ENCODE measurements at regions not wholly inside any gene's neighbourhood (a gene's known extent, or its start where the extent isn't known, plus 50 kb on each side); places are given as distances from the start of the nearest gene placed in this dataset.

DNA sequence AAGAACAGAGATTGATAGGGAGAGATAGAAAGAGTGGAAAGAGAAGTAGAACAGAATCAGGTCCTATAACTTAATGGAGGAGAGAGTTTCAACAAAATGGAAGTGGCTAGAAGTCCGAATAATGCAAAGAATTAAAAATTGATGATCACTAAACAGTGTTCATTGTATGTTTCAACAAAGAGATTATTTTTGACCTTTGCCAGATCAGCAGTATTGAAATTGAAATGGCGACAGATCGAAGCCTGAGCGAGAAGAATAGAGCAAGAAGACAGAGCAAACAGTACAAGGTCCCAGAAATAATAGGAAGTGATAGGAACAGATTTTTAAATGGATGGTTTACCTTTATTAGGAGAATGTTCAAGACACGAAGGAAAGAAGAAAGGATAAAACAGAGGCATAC is 1012.8 kb upstream of the FBXO33 start (continued):
- TF ChIP-seq, protein P1, sequence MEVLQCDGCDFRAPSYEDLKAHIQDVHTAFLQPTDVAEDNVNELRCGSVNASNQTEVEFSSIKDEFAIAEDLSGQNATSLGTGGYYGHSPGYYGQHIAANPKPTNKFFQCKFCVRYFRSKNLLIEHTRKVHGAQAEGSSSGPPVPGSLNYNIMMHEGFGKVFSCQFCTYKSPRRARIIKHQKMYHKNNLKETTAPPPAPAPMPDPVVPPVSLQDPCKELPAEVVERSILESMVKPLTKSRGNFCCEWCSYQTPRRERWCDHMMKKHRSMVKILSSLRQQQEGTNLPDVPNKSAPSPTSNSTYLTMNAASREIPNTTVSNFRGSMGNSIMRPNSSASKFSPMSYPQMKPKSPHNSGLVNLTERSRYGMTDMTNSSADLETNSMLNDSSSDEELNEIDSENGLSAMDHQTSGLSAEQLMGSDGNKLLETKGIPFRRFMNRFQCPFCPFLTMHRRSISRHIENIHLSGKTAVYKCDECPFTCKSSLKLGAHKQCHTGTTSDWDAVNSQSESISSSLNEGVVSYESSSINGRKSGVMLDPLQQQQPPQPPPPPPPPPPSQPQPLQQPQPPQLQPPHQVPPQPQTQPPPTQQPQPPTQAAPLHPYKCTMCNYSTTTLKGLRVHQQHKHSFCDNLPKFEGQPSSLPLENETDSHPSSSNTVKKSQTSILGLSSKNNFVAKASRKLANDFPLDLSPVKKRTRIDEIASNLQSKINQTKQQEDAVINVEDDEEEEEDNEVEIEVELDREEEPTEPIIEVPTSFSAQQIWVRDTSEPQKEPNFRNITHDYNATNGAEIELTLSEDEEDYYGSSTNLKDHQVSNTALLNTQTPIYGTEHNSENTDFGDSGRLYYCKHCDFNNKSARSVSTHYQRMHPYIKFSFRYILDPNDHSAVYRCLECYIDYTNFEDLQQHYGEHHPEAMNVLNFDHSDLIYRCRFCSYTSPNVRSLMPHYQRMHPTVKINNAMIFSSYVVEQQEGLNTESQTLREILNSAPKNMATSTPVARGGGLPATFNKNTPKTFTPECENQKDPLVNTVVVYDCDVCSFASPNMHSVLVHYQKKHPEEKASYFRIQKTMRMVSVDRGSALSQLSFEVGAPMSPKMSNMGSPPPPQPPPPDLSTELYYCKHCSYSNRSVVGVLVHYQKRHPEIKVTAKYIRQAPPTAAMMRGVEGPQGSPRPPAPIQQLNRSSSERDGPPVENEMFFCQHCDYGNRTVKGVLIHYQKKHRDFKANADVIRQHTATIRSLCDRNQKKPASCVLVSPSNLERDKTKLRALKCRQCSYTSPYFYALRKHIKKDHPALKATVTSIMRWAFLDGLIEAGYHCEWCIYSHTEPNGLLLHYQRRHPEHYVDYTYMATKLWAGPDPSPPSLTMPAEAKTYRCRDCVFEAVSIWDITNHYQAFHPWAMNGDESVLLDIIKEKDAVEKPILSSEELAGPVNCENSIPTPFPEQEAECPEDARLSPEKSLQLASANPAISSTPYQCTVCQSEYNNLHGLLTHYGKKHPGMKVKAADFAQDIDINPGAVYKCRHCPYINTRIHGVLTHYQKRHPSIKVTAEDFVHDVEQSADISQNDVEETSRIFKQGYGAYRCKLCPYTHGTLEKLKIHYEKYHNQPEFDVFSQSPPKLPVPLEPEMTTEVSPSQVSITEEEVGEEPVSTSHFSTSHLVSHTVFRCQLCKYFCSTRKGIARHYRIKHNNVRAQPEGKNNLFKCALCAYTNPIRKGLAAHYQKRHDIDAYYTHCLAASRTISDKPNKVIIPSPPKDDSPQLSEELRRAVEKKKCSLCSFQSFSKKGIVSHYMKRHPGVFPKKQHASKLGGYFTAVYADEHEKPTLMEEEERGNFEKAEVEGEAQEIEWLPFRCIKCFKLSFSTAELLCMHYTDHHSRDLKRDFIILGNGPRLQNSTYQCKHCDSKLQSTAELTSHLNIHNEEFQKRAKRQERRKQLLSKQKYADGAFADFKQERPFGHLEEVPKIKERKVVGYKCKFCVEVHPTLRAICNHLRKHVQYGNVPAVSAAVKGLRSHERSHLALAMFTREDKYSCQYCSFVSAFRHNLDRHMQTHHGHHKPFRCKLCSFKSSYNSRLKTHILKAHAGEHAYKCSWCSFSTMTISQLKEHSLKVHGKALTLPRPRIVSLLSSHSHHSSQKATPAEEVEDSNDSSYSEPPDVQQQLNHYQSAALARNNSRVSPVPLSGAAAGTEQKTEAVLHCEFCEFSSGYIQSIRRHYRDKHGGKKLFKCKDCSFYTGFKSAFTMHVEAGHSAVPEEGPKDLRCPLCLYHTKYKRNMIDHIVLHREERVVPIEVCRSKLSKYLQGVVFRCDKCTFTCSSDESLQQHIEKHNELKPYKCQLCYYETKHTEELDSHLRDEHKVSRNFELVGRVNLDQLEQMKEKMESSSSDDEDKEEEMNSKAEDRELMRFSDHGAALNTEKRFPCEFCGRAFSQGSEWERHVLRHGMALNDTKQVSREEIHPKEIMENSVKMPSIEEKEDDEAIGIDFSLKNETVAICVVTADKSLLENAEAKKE (CRISPR knock-in tag; IDR thresholded peaks at IDR 0.05), result no peak
- TF ChIP-seq NANOG (IDR thresholded peaks at IDR 0.05; ENCODE audit: borderline replicate concordance) (no peak), CREB1 (CRISPR knock-in tag; IDR thresholded peaks at IDR 0.05; ENCODE audit: low read depth) (no peak), JUNB (IDR thresholded peaks at IDR 0.05; ENCODE audit: unreplicated experiment) (no peak), STAT1 (IDR thresholded peaks at IDR 0.05; ENCODE audit: unreplicated experiment) (no peak)
- TF ChIP-seq, protein P2, sequence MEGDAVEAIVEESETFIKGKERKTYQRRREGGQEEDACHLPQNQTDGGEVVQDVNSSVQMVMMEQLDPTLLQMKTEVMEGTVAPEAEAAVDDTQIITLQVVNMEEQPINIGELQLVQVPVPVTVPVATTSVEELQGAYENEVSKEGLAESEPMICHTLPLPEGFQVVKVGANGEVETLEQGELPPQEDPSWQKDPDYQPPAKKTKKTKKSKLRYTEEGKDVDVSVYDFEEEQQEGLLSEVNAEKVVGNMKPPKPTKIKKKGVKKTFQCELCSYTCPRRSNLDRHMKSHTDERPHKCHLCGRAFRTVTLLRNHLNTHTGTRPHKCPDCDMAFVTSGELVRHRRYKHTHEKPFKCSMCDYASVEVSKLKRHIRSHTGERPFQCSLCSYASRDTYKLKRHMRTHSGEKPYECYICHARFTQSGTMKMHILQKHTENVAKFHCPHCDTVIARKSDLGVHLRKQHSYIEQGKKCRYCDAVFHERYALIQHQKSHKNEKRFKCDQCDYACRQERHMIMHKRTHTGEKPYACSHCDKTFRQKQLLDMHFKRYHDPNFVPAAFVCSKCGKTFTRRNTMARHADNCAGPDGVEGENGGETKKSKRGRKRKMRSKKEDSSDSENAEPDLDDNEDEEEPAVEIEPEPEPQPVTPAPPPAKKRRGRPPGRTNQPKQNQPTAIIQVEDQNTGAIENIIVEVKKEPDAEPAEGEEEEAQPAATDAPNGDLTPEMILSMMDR (conservative IDR thresholded peaks at IDR 0.05; ENCODE audit: low read depth in 2 of 2), result no peak
- TF ChIP-seq, protein P3, sequence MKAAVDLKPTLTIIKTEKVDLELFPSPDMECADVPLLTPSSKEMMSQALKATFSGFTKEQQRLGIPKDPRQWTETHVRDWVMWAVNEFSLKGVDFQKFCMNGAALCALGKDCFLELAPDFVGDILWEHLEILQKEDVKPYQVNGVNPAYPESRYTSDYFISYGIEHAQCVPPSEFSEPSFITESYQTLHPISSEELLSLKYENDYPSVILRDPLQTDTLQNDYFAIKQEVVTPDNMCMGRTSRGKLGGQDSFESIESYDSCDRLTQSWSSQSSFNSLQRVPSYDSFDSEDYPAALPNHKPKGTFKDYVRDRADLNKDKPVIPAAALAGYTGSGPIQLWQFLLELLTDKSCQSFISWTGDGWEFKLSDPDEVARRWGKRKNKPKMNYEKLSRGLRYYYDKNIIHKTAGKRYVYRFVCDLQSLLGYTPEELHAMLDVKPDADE (IDR thresholded peaks at IDR 0.05), result no peak

DNA sequence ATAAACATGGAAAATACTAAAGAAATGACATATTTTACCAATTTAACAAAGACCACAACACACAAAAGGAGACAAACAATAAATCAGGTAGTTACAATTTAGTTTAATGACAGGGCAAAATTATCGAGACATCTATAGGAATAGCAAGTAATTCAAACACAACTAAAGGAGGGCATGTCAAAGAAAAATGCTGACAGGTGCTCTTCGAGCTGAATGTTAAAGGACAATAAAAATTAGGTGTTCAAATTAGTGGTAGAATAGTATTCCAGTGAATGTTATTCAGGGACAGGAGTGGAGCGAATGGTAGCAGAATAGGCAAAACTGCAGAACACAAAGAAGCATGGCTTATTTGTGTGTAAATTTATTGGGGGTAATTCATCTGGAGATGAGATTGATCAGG is 1004.3 kb upstream of the FBXO33 start:
- Histone ChIP-seq H2AFZ (no peak overlapping the region), H3K36me3 (ENCODE audit: insufficient read depth) (no peaks in the 10 kb centered on the region), H3K4me3 (no peak overlapping the region), H3K9me2 (ENCODE audit: insufficient read depth) (no peaks in the 10 kb centered on the region), H3K4me2 (no peak overlapping the region), H3K27ac (ENCODE audit: low read depth) (no peak overlapping the region), H3K4me1 (ENCODE audit: insufficient read depth) (no peaks in the 10 kb centered on the region), H3K79me2 (replicated peaks; ENCODE audit: insufficient read depth) (no peaks in the 10 kb centered on the region), H3F3A (replicated peaks; ENCODE audit: low read depth) (no peaks in the 10 kb centered on the region), H4K20me1 (replicated peaks; ENCODE audit: insufficient read depth) (no peaks in the 10 kb centered on the region), H3K27me3 (ENCODE audit: insufficient read depth) (no peaks in the 10 kb centered on the region)
- DNase-seq (ENCODE audit: low spot score) (no peak), ATAC-seq (no peak)
- Mint-ChIP-seq H3K9me3 (no peaks in the 10 kb centered on the region), H3K36me3 (ENCODE audit: low read depth) (no peaks in the 10 kb centered on the region), H3K4me3 (no peak overlapping the region), H3K27me3 (ENCODE audit: insufficient read depth, low read depth, poor library complexity) (no peaks in the 10 kb centered on the region), H3K4me1 (no peaks in the 10 kb centered on the region), H3K27ac (no peak overlapping the region)
- TF ChIP-seq POLR2AphosphoS5 (IDR thresholded peaks at IDR 0.05; ENCODE audit: low read depth) (no peak), CREB1 (CRISPR knock-in tag; IDR thresholded peaks at IDR 0.05; ENCODE audit: low read depth) (no peak), STAT1 (IDR thresholded peaks at IDR 0.05; ENCODE audit: unreplicated experiment) (no peak), ZNF331 (CRISPR knock-in tag; IDR thresholded peaks at IDR 0.05; ENCODE audit: low read depth) (no peak), EZH2 (IDR thresholded peaks at IDR 0.05; ENCODE audit: low read depth, unreplicated experiment) (no peak), NANOG (IDR thresholded peaks at IDR 0.05; ENCODE audit: borderline replicate concordance) (no peak), EZH2phosphoT487 (IDR thresholded peaks at IDR 0.05; ENCODE audit: unreplicated experiment) (no peak)
- TF ChIP-seq, protein P4, sequence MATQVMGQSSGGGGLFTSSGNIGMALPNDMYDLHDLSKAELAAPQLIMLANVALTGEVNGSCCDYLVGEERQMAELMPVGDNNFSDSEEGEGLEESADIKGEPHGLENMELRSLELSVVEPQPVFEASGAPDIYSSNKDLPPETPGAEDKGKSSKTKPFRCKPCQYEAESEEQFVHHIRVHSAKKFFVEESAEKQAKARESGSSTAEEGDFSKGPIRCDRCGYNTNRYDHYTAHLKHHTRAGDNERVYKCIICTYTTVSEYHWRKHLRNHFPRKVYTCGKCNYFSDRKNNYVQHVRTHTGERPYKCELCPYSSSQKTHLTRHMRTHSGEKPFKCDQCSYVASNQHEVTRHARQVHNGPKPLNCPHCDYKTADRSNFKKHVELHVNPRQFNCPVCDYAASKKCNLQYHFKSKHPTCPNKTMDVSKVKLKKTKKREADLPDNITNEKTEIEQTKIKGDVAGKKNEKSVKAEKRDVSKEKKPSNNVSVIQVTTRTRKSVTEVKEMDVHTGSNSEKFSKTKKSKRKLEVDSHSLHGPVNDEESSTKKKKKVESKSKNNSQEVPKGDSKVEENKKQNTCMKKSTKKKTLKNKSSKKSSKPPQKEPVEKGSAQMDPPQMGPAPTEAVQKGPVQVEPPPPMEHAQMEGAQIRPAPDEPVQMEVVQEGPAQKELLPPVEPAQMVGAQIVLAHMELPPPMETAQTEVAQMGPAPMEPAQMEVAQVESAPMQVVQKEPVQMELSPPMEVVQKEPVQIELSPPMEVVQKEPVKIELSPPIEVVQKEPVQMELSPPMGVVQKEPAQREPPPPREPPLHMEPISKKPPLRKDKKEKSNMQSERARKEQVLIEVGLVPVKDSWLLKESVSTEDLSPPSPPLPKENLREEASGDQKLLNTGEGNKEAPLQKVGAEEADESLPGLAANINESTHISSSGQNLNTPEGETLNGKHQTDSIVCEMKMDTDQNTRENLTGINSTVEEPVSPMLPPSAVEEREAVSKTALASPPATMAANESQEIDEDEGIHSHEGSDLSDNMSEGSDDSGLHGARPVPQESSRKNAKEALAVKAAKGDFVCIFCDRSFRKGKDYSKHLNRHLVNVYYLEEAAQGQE (IDR thresholded peaks at IDR 0.05; ENCODE audit: unreplicated experiment), result no peak

Measured in GM23338 (cell line).